HAP-1 (cell line): ENCODE measurements at regions not wholly inside any gene's neighbourhood (a gene's known extent, or its start where the extent isn't known, plus 50 kb on each side); places are given as distances from the start of the nearest gene placed in this dataset.

ENCODE experiments used
- DNase-seq, 2 experiments: peaks; one replicate each; pipeline ENCODE4 v3.0.0-alpha.2; 2016 to 2020; ENCODE audit warnings: low spot score in 2 of 2
- H3K27me3 ChIP-seq: fragments of 250-450 bp; sonication (Bioruptor Pico); 2 replicates; pipeline ENCODE4 v1.5.1; 2020; ENCODE audit warnings: low read depth, mild to moderate bottlenecking, moderate library complexity
- H3K36me3 ChIP-seq: fragments of 250-450 bp; sonication (Bioruptor Pico); replicated peaks from 2 replicates; pipeline ENCODE4 v1.5.1; 2020; ENCODE audit warnings: mild to moderate bottlenecking
- H3K4me1 ChIP-seq: fragments of 250-450 bp; sonication (Bioruptor Pico); 2 replicates; pipeline ENCODE4 v1.5.1; 2020; ENCODE audit warnings: mild to moderate bottlenecking
- H3K4me3 ChIP-seq: fragments of 250-450 bp; sonication (Bioruptor Pico); 2 replicates; pipeline ENCODE4 v1.5.1; 2020; ENCODE audit warnings: mild to moderate bottlenecking, moderate library complexity
- H3K9me3 ChIP-seq: fragments of 250-450 bp; sonication (Bioruptor Pico); 2 replicates; pipeline ENCODE4 v1.5.1; 2020; ENCODE audit warnings: mild to moderate bottlenecking, moderate library complexity
- in situ Hi-C: fragments of 300-500 bp; cut with MboI; formaldehyde crosslinking; loops from 3 replicates; pipeline ENCODE4 v1.14.3; 2020; ENCODE audit warnings: low sequenced_read_pairs, inconsistent platforms, mixed read lengths

- no peak for DNase-seq
- Histone ChIP-seq H3K27me3 (no peaks in the 10 kb centered on the region), H3K4me1 (no peaks in the 10 kb centered on the region; the same call in 1 of the 2 replicates), H3K9me3 (no peaks in the 10 kb centered on the region), H3K36me3 (no peaks in the 10 kb centered on the region), H3K4me3 (no peak overlapping the region)
- in situ Hi-C loops = no loop called here
Measured at GRCh38 chr9:13705373-13705772, 425.9 kb upstream of the MPDZ start.

- in situ Hi-C loops = no loop called here
- H3K4me1 ChIP-seq = peaks cover 4% of the 10 kb centered on the region; the same call in 1 of the 2 replicates
- H3K9me3 ChIP-seq = no peaks in the 10 kb centered on the region
- no peak overlapping the region for H3K4me3 ChIP-seq
- DNase-seq = no peak
- no peaks in the 10 kb centered on the region for H3K27me3 ChIP-seq
- no peaks in the 10 kb centered on the region for H3K36me3 ChIP-seq
Measured at GRCh38 chr9:13690595-13690994, 411.1 kb upstream of the MPDZ start.

GRCh38 chr9:13689925-13690324 is 410.4 kb upstream of the MPDZ start:
- H3K27me3 ChIP-seq = no peaks in the 10 kb centered on the region
- in situ Hi-C loops = no loop called here
- H3K36me3 ChIP-seq = no peaks in the 10 kb centered on the region
- no peaks in the 10 kb centered on the region for H3K9me3 ChIP-seq
- peaks cover 4% of the 10 kb centered on the region; the same call in 1 of the 2 replicates for H3K4me1 ChIP-seq
- DNase-seq = no peak
- H3K4me3 ChIP-seq = no peak overlapping the region

GRCh38 chr9:13688990-13689600 is 409.6 kb upstream of the MPDZ start:
- in situ Hi-C loops = no loop called here
- DNase-seq = peak; percentile 49 to 51
- Histone ChIP-seq H3K4me1 (peaks cover 4% of the 10 kb centered on the region; the same call in 1 of the 2 replicates), H3K4me3 (no peak overlapping the region), H3K27me3 (no peaks in the 10 kb centered on the region), H3K36me3 (no peaks in the 10 kb centered on the region), H3K9me3 (no peaks in the 10 kb centered on the region)

- H3K9me3 ChIP-seq = no peaks in the 10 kb centered on the region
- in situ Hi-C loops = no loop called here
- no peak for DNase-seq
- H3K4me3 ChIP-seq = no peak overlapping the region
- H3K4me1 ChIP-seq = peaks cover 4% of the 10 kb centered on the region; the same call in 1 of the 2 replicates
- H3K27me3 ChIP-seq = no peaks in the 10 kb centered on the region
- H3K36me3 ChIP-seq = no peaks in the 10 kb centered on the region
Measured at GRCh38 chr9:13688223-13688989, 408.9 kb upstream of the MPDZ start.

- H3K4me3 ChIP-seq = no peak overlapping the region
- no peaks in the 10 kb centered on the region for H3K27me3 ChIP-seq
- H3K9me3 ChIP-seq = no peaks in the 10 kb centered on the region
- in situ Hi-C loops = no loop called here
- DNase-seq = no peak
- peaks cover 4% of the 10 kb centered on the region; the same call in 1 of the 2 replicates for H3K4me1 ChIP-seq
- H3K36me3 ChIP-seq = no peaks in the 10 kb centered on the region
Measured at GRCh38 chr9:13684656-13685055, 405.2 kb upstream of the MPDZ start.

GRCh38 chr9:13677801-13678200 is 398.3 kb upstream of the MPDZ start:
- in situ Hi-C loops = no loop called here

GRCh38 chr9:13675638-13676000 is 396.1 kb upstream of the MPDZ start:
- Histone ChIP-seq H3K9me3 (no peaks in the 10 kb centered on the region), H3K27me3 (no peaks in the 10 kb centered on the region), H3K4me3 (no peak overlapping the region), H3K36me3 (no peaks in the 10 kb centered on the region), H3K4me1 (no peaks in the 10 kb centered on the region)
- DNase-seq = no peak
- in situ Hi-C loops = no loop called here

More at GRCh38 chr9:13677801-13678200, 398.3 kb upstream of the MPDZ start:
- Histone ChIP-seq H3K4me3 (no peak overlapping the region), H3K27me3 (no peaks in the 10 kb centered on the region), H3K9me3 (no peaks in the 10 kb centered on the region), H3K36me3 (no peaks in the 10 kb centered on the region), H3K4me1 (no peaks in the 10 kb centered on the region)
- DNase-seq = no peak

GRCh38 chr9:13674926-13675637 is 395.6 kb upstream of the MPDZ start:
- no peaks in the 10 kb centered on the region for H3K36me3 ChIP-seq
- no peak for DNase-seq
- no peaks in the 10 kb centered on the region; the same call in 1 of the 2 replicates for H3K9me3 ChIP-seq
- H3K27me3 ChIP-seq = no peaks in the 10 kb centered on the region
- in situ Hi-C loops = no loop called here
- no peak overlapping the region for H3K4me3 ChIP-seq
- no peaks in the 10 kb centered on the region for H3K4me1 ChIP-seq

- Histone ChIP-seq H3K36me3 (no peaks in the 10 kb centered on the region), H3K9me3 (peaks cover 3% of the 10 kb centered on the region; the same call in 1 of the 2 replicates), H3K4me1 (no peaks in the 10 kb centered on the region), H3K4me3 (no peak overlapping the region), H3K27me3 (no peaks in the 10 kb centered on the region)
- in situ Hi-C loops = no loop called here
- no peak for DNase-seq
Measured at GRCh38 chr9:13673348-13673747, 393.9 kb upstream of the MPDZ start.

GRCh38 chr9:13665418-13666066 is 386.1 kb upstream of the MPDZ start:
- in situ Hi-C loops = no loop called here
- no peaks in the 10 kb centered on the region for H3K27me3 ChIP-seq
- peaks cover 3% of the 10 kb centered on the region; the same call in 1 of the 2 replicates for H3K9me3 ChIP-seq
- H3K4me3 ChIP-seq = no peak overlapping the region
- H3K4me1 ChIP-seq = no peaks in the 10 kb centered on the region
- DNase-seq = no peak
- no peaks in the 10 kb centered on the region for H3K36me3 ChIP-seq

- Histone ChIP-seq H3K9me3 (no peaks in the 10 kb centered on the region), H3K27me3 (no peaks in the 10 kb centered on the region), H3K4me3 (no peak overlapping the region), H3K4me1 (no peaks in the 10 kb centered on the region), H3K36me3 (no peaks in the 10 kb centered on the region)
- in situ Hi-C loops = no loop called here
- DNase-seq = no peak
Measured at GRCh38 chr9:13661014-13661413, 381.5 kb upstream of the MPDZ start.

- in situ Hi-C loops = no loop called here
- Histone ChIP-seq H3K36me3 (no peaks in the 10 kb centered on the region), H3K4me3 (no peak overlapping the region), H3K4me1 (no peaks in the 10 kb centered on the region), H3K27me3 (no peaks in the 10 kb centered on the region), H3K9me3 (no peaks in the 10 kb centered on the region)
- no peak for DNase-seq
Measured at GRCh38 chr9:13651969-13652663, 372.6 kb upstream of the MPDZ start.
